Activated T-helper 2 cell treated with anti-CD3 and anti-CD28 coated beads, Interferon-gamma antibody, Interleukin-2, Interleukin-4, amounts not matched to agents 10 μg/mL and 5 μg/mL and 100 μg/mL, durations not matched to agents 14 hours and 24 hours and 36 hours (primary cell): ENCODE measurements at regions not wholly inside any gene's neighbourhood (a gene's known extent, or its start where the extent isn't known, plus 50 kb on each side); places are given as distances from the start of the nearest gene placed in this dataset.

ENCODE experiments used
- DNase-seq: peaks from one replicate; pipeline ENCODE4 v3.0.0; 2021; ENCODE audit warnings: low spot score
- H3K27ac Mint-ChIP-seq: one replicate; pipeline ENCODE4 v1.8.0; 2021; ENCODE audit warnings: mixed read lengths
- H3K27me3 Mint-ChIP-seq: one replicate; pipeline ENCODE4 v1.8.0; 2021; ENCODE audit warnings: low read depth, mixed read lengths
- H3K36me3 Mint-ChIP-seq: one replicate; pipeline ENCODE4 v1.8.0; 2021; ENCODE audit warnings: low read depth, mixed read lengths
- H3K4me1 Mint-ChIP-seq: one replicate; pipeline ENCODE4 v1.8.0; 2021; ENCODE audit warnings: low read depth, mixed read lengths
- H3K4me3 Mint-ChIP-seq: one replicate; pipeline ENCODE4 v1.8.0; 2021; ENCODE audit warnings: low read depth, mild to moderate bottlenecking, moderate library complexity, mixed read lengths
- H3K9me3 Mint-ChIP-seq: one replicate; pipeline ENCODE4 v1.8.0; 2021; ENCODE audit warnings: mixed read lengths
- intact Hi-C: fragments of 100-400 bp; cut with micrococcal nuclease; formaldehyde crosslinking; loops from one replicate; pipeline ENCODE4 v1.15.1; 2023

GRCh38 chr11:122275508-122275907 is 159.5 kb upstream of the BLID start:
- Mint-ChIP-seq H3K36me3 (no peaks in the 10 kb centered on the region), H3K4me1 (no peaks in the 10 kb centered on the region), H3K4me3 (no peak overlapping the region), H3K9me3 (no peaks in the 10 kb centered on the region), H3K27me3 (no peaks in the 10 kb centered on the region), H3K27ac (no peak overlapping the region)
- intact Hi-C loops = no loop called here
- no peak for DNase-seq

- Mint-ChIP-seq H3K4me1 (no peaks in the 10 kb centered on the region), H3K27me3 (no peaks in the 10 kb centered on the region), H3K36me3 (no peaks in the 10 kb centered on the region), H3K9me3 (no peaks in the 10 kb centered on the region), H3K27ac (no peak overlapping the region), H3K4me3 (no peak overlapping the region)
- no peak for DNase-seq
- intact Hi-C loops = no loop called here
Measured at GRCh38 chr11:122273476-122274191, 157.6 kb upstream of the BLID start.

DNA sequence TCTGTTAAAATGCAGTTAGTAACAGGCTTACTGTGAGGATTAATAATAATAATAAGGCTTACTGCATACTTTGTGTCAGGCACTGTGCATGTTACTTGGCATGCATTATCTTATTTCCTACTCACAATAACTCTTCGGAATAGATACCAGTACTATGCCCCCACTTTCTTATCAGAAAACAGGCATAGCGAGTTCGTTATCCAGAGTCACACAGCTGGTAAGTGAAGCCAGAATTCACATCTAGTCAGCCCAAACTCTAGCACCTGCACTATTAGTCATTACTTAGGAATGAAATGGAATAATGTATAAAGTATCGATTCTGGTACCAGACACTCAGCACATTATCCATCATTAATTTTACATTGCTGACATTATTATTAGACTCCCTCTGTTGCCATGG is 155.7 kb upstream of the BLID start:
- Mint-ChIP-seq H3K36me3 (no peaks in the 10 kb centered on the region), H3K27me3 (no peaks in the 10 kb centered on the region), H3K27ac (no peak overlapping the region), H3K4me1 (no peaks in the 10 kb centered on the region), H3K9me3 (no peaks in the 10 kb centered on the region), H3K4me3 (no peak overlapping the region)
- intact Hi-C loops = no loop called here
- no peak for DNase-seq

GRCh38 chr11:122271137-122271536 is 155.1 kb upstream of the BLID start:
- Mint-ChIP-seq H3K9me3 (no peaks in the 10 kb centered on the region), H3K36me3 (no peaks in the 10 kb centered on the region), H3K27ac (no peak overlapping the region), H3K4me1 (no peaks in the 10 kb centered on the region), H3K4me3 (no peak overlapping the region), H3K27me3 (no peaks in the 10 kb centered on the region)
- intact Hi-C loops = no loop called here
- DNase-seq = no peak

- intact Hi-C loops = no loop called here
- Mint-ChIP-seq H3K27me3 (no peaks in the 10 kb centered on the region), H3K27ac (no peak overlapping the region), H3K4me1 (no peaks in the 10 kb centered on the region), H3K36me3 (no peaks in the 10 kb centered on the region), H3K9me3 (no peaks in the 10 kb centered on the region), H3K4me3 (no peak overlapping the region)
- no peak for DNase-seq
Measured at GRCh38 chr11:122270535-122270934, 154.5 kb upstream of the BLID start.

- intact Hi-C loops = no loop called here
- no peak for DNase-seq
- Mint-ChIP-seq H3K4me3 (no peak overlapping the region), H3K4me1 (no peaks in the 10 kb centered on the region), H3K27ac (no peak overlapping the region), H3K36me3 (no peaks in the 10 kb centered on the region), H3K9me3 (no peaks in the 10 kb centered on the region), H3K27me3 (no peaks in the 10 kb centered on the region)
Measured at GRCh38 chr11:122269824-122270223, 153.8 kb upstream of the BLID start.

GRCh38 chr11:122268601-122269130 is 152.7 kb upstream of the BLID start:
- Mint-ChIP-seq H3K4me1 (no peaks in the 10 kb centered on the region), H3K27ac (no peak overlapping the region), H3K4me3 (no peak overlapping the region), H3K9me3 (no peaks in the 10 kb centered on the region), H3K36me3 (no peaks in the 10 kb centered on the region), H3K27me3 (no peaks in the 10 kb centered on the region)
- intact Hi-C loops = no loop called here
- DNase-seq = no peak

DNA sequence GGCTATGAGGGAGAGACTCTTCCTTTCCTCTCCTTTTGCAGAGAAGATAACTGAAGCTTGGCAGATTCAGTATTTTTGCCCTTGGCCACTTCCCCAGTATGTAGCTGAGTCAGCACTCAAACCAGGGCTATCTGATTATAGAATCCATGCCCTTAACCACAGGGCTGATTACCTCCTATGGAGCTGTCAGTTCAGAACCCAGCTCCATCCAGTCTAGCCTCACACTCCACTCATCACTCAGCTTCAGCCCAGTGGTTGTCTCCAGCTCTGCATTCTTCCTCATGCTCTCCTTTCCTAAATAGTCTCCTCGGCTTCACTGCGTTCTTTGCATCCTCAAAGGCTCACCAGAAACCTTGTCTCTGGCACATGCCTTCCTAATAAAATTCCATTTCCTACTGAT is 151.6 kb upstream of the BLID start:
- H3K4me1 Mint-ChIP-seq = no peaks in the 10 kb centered on the region

GRCh38 chr11:122265981-122266380 is 150.0 kb upstream of the BLID start:
- Mint-ChIP-seq H3K9me3 (no peaks in the 10 kb centered on the region), H3K36me3 (no peaks in the 10 kb centered on the region), H3K4me1 (no peaks in the 10 kb centered on the region), H3K4me3 (no peak overlapping the region), H3K27me3 (no peaks in the 10 kb centered on the region), H3K27ac (no peak overlapping the region)
- DNase-seq = no peak
- intact Hi-C loops = no loop called here

More for the DNA sequence above, 151.6 kb upstream of the BLID start:
- no peak overlapping the region for H3K27ac Mint-ChIP-seq
- H3K27me3 Mint-ChIP-seq = no peaks in the 10 kb centered on the region
- DNase-seq = no peak
- no peaks in the 10 kb centered on the region for H3K9me3 Mint-ChIP-seq
- intact Hi-C loops = no loop called here
- no peaks in the 10 kb centered on the region for H3K36me3 Mint-ChIP-seq
- no peak overlapping the region for H3K4me3 Mint-ChIP-seq

GRCh38 chr11:122264121-122264520 is 148.1 kb upstream of the BLID start:
- intact Hi-C loops = no loop called here
- no peaks in the 10 kb centered on the region for H3K36me3 Mint-ChIP-seq
- no peak overlapping the region for H3K27ac Mint-ChIP-seq
- H3K4me1 Mint-ChIP-seq = no peaks in the 10 kb centered on the region
- DNase-seq = no peak
- H3K4me3 Mint-ChIP-seq = no peak overlapping the region
- no peaks in the 10 kb centered on the region for H3K9me3 Mint-ChIP-seq
- H3K27me3 Mint-ChIP-seq = no peaks in the 10 kb centered on the region

- intact Hi-C loops = no loop called here
- no peaks in the 10 kb centered on the region for H3K36me3 Mint-ChIP-seq
- H3K27ac Mint-ChIP-seq = no peak overlapping the region
- H3K9me3 Mint-ChIP-seq = no peaks in the 10 kb centered on the region
- DNase-seq = no peak
- no peaks in the 10 kb centered on the region for H3K27me3 Mint-ChIP-seq
- no peaks in the 10 kb centered on the region for H3K4me1 Mint-ChIP-seq
- H3K4me3 Mint-ChIP-seq = no peak overlapping the region
Measured at GRCh38 chr11:122261546-122261945, 145.5 kb upstream of the BLID start.

GRCh38 chr11:122259195-122259821 is 143.3 kb upstream of the BLID start:
- H3K27me3 Mint-ChIP-seq = no peaks in the 10 kb centered on the region
- no peaks in the 10 kb centered on the region for H3K4me1 Mint-ChIP-seq
- no peaks in the 10 kb centered on the region for H3K36me3 Mint-ChIP-seq
- DNase-seq = no peak
- H3K9me3 Mint-ChIP-seq = no peaks in the 10 kb centered on the region
- no peak overlapping the region for H3K4me3 Mint-ChIP-seq
- intact Hi-C loops = no loop called here
- no peak overlapping the region for H3K27ac Mint-ChIP-seq

DNA sequence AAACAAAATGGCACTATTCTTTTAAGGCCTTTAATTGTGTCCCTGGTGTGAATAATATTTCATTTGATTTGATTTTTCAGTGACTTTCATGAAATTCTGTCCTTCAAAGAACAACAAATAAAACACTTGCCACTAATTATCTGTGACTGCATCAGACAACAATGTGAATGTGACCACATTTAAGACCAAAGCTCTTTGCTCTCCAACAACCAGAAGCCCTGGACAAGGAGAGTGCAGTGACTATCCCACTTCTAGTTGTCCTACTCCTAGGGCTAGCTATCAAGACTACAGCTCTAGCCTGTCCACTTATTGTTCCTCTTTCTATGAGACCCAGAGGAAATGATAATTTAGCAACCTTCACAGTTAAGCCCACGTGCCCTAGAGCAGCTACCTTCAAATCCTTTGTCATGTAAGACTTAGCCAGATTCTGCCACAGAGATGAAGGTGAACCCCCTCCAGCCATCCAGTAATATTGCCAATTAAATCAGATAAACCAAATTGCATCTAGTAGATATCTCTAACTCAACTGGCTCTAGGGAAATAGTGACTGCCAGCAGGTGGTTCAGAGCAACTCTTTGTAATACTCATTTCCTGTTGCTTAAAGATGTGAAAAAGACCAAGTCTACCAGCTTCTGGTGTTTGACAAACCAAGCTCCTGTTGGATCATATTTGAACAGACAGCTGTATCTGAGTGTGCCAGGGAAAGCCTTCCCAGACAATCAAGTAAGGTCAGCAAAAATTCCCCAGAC is 142.6 kb upstream of the BLID start:
- no peak overlapping the region for H3K4me3 Mint-ChIP-seq
- H3K27me3 Mint-ChIP-seq = no peaks in the 10 kb centered on the region
- H3K9me3 Mint-ChIP-seq = no peaks in the 10 kb centered on the region
- intact Hi-C loops = no loop called here
- DNase-seq = no peak
- no peak overlapping the region for H3K27ac Mint-ChIP-seq
- H3K36me3 Mint-ChIP-seq = no peaks in the 10 kb centered on the region
- no peaks in the 10 kb centered on the region for H3K4me1 Mint-ChIP-seq
